M059J (cell line): ENCODE measurements at regions not wholly inside any gene's neighbourhood (a gene's known extent, or its start where the extent isn't known, plus 50 kb on each side); places are given as distances from the start of the nearest gene placed in this dataset.
A peak's percentile ranks its signal among the peaks of the same experiment; 100 is the strongest.

ENCODE experiments used
- DNase-seq: peaks from one replicate; pipeline ENCODE4 v3.0.0-alpha.2; 2012; ENCODE audit warnings: low read depth

- peak; percentile 79 for DNase-seq
Observed at GRCh38 chr12:107225635-107226034, 132.3 kb upstream of the CRY1 start.

- no peak for DNase-seq
Observed at GRCh38 chr12:107226126-107226525, 132.8 kb upstream of the CRY1 start.

- DNase-seq = no peak
Observed at GRCh38 chr12:107228076-107228475, 134.7 kb upstream of the CRY1 start.

GRCh38 chr12:107229827-107230226 lies 136.5 kb upstream of the CRY1 start:
- peak; percentile 37 for DNase-seq

GRCh38 chr12:107231303-107231702 lies 138.0 kb upstream of the CRY1 start:
- no peak for DNase-seq

GRCh38 chr12:107233551-107233950 lies 140.2 kb upstream of the CRY1 start:
- DNase-seq = no peak

GRCh38 chr12:107235600-107235999 lies 142.3 kb upstream of the CRY1 start:
- no peak for DNase-seq

GRCh38 chr12:107236824-107237511 lies 143.6 kb upstream of the CRY1 start:
- DNase-seq = peak; percentile 86

- DNase-seq = peak; percentile 48
Observed at GRCh38 chr12:107238296-107238695, 144.9 kb upstream of the CRY1 start.

- DNase-seq = peak; percentile 15
Observed at GRCh38 chr12:107241411-107241810, 148.1 kb upstream of the CRY1 start.

GRCh38 chr12:107242189-107242588 lies 148.8 kb upstream of the CRY1 start:
- DNase-seq = peak; percentile 37

GRCh38 chr12:107243341-107243740 lies 150.0 kb upstream of the CRY1 start:
- no peak for DNase-seq

- no peak for DNase-seq
Observed at GRCh38 chr12:107244584-107244983, 151.2 kb upstream of the CRY1 start.

GRCh38 chr12:107247650-107248049 lies 154.3 kb upstream of the CRY1 start:
- DNase-seq = no peak

- DNase-seq = no peak
Observed at GRCh38 chr12:107248187-107248586, 154.8 kb upstream of the CRY1 start.

GRCh38 chr12:107251288-107251687 lies 157.9 kb upstream of the CRY1 start:
- DNase-seq = no peak

- DNase-seq = no peak
Observed at GRCh38 chr12:107253361-107253760, 160.0 kb upstream of the CRY1 start.

GRCh38 chr12:107254258-107254856 lies 161.0 kb upstream of the CRY1 start:
- no peak for DNase-seq

- DNase-seq = no peak
Observed at GRCh38 chr12:107258780-107259179, 165.4 kb upstream of the CRY1 start.

GRCh38 chr12:107263980-107264379 lies 170.6 kb upstream of the CRY1 start:
- DNase-seq = no peak

GRCh38 chr12:107264667-107265066 lies 171.3 kb upstream of the CRY1 start:
- no peak for DNase-seq

- DNase-seq = no peak
Observed at GRCh38 chr12:107267604-107268003, 174.3 kb upstream of the CRY1 start.

- no peak for DNase-seq
Observed at GRCh38 chr12:107271523-107271922, 178.2 kb upstream of the CRY1 start.

- DNase-seq = no peak
Observed at GRCh38 chr12:107275530-107275929, 182.2 kb upstream of the CRY1 start.
